Fibroblast of gingiva (primary cell): ENCODE measurements at regions not wholly inside any gene's neighbourhood (a gene's known extent, or its start where the extent isn't known, plus 50 kb on each side); places are given as distances from the start of the nearest gene placed in this dataset.

Experiments
- DNase-seq: peaks from one replicate; pipeline ENCODE4 v3.0.0-alpha.2; 2011; ENCODE audit warnings: low read depth

- no peak for DNase-seq
Measured at GRCh38 chr1:208587110-208587509, 342.9 kb upstream of the PLXNA2 start.

GRCh38 chr1:208593306-208594006, 349.3 kb upstream of the PLXNA2 start:
- DNase-seq: no peak

- no peak for DNase-seq
Measured at GRCh38 chr1:208595236-208595635, 351.1 kb upstream of the PLXNA2 start.

- no peak for DNase-seq
Measured at GRCh38 chr1:208595745-208596144, 351.6 kb upstream of the PLXNA2 start.

- DNase-seq: no peak
Measured at GRCh38 chr1:208597571-208597970, 353.4 kb upstream of the PLXNA2 start.

GRCh38 chr1:208598021-208598420, 353.8 kb upstream of the PLXNA2 start:
- DNase-seq: no peak

GRCh38 chr1:208599063-208599462, 354.9 kb upstream of the PLXNA2 start:
- DNase-seq: no peak

- no peak for DNase-seq
Measured at GRCh38 chr1:208600456-208601190, 356.4 kb upstream of the PLXNA2 start.

- DNase-seq: no peak
Measured at GRCh38 chr1:208601561-208601960, 357.4 kb upstream of the PLXNA2 start.

- no peak for DNase-seq
Measured at GRCh38 chr1:208603721-208604120, 359.5 kb upstream of the PLXNA2 start.

GRCh38 chr1:208604295-208604694, 360.1 kb upstream of the PLXNA2 start:
- no peak for DNase-seq

- no peak for DNase-seq
Measured at GRCh38 chr1:208606959-208607358, 362.8 kb upstream of the PLXNA2 start.

GRCh38 chr1:208607616-208608015, 363.4 kb upstream of the PLXNA2 start:
- DNase-seq: no peak

GRCh38 chr1:208614610-208615009, 370.4 kb upstream of the PLXNA2 start:
- no peak for DNase-seq

GRCh38 chr1:208615371-208615770, 371.2 kb upstream of the PLXNA2 start:
- DNase-seq: no peak

- DNase-seq: no peak
Measured at GRCh38 chr1:208616776-208617175, 372.6 kb upstream of the PLXNA2 start.

GRCh38 chr1:208628022-208628914, 384.1 kb upstream of the PLXNA2 start:
- DNase-seq: no peak

GRCh38 chr1:208631092-208631491, 386.9 kb upstream of the PLXNA2 start:
- no peak for DNase-seq

- DNase-seq: no peak
Measured at GRCh38 chr1:208631506-208631905, 387.3 kb upstream of the PLXNA2 start.

GRCh38 chr1:208634346-208635140, 390.4 kb upstream of the PLXNA2 start:
- DNase-seq: no peak

- no peak for DNase-seq
Measured at GRCh38 chr1:208637181-208637580, 393.0 kb upstream of the PLXNA2 start.

GRCh38 chr1:208639382-208639781, 395.2 kb upstream of the PLXNA2 start:
- no peak for DNase-seq
